ENCODE measurements at regions not wholly inside any gene's neighbourhood (a gene's known extent, or its start where the extent isn't known, plus 50 kb on each side); places are given as distances from the start of the nearest gene placed in this dataset.

DNA sequence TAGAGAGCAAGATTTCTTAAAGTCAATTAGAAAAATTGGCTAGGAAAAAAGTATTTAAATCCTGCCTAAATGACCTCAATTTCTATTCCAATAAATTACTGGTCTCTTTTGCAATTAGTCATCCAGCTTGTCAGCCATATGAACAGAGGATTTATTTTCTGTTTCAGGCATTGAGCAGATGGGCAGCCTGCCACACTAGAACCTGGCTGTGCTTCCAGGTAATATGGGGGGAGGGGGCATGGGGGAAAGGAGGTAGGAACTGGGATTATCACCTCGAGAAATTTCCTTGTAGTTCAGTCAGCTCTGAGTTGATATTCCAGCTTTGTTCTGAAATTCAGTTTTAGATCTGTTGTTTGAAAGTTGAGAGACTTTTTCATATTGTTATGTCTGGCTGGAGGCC lies 206.3 kb upstream of the LCORL start:
- no peak overlapping the region for H2BK5ac ChIP-seq (ENCODE audit: low read depth, low read length, poor library complexity)
- no peak overlapping the region for H4K91ac ChIP-seq (ENCODE audit: low read depth, low read length)
- no peak overlapping the region for H3K14ac ChIP-seq (ENCODE audit: low read length)
- no peak overlapping the region for H4K8ac ChIP-seq (ENCODE audit: low read depth, low read length)
- H3K4ac ChIP-seq (ENCODE audit: low read depth, low read length) = no peak overlapping the region
- no peak overlapping the region for H3K27ac ChIP-seq (ENCODE audit: low read depth, low read length)
- H3K4me2 ChIP-seq (ENCODE audit: low read length) = no peak overlapping the region
- no peaks in the 10 kb centered on the region for H3K79me1 ChIP-seq (ENCODE audit: low read length)
- no peaks in the 10 kb centered on the region for H3K4me1 ChIP-seq (ENCODE audit: control insufficient read depth in 1 of 2, insufficient read depth in 2 of 2, low read length in 2 of 2)
- no peak overlapping the region for H3K9ac ChIP-seq (ENCODE audit: low read length)
- H3K27me3 ChIP-seq (ENCODE audit: insufficient read depth, low read length) = no peaks in the 10 kb centered on the region
- no peak overlapping the region for H4K12ac ChIP-seq (ENCODE audit: low read depth, low read length)
- H3K23ac ChIP-seq (ENCODE audit: low read length) = no peak overlapping the region
- H2BK12ac ChIP-seq (ENCODE audit: low read length) = no peak overlapping the region
- H3K18ac ChIP-seq (ENCODE audit: low read length) = no peak overlapping the region
- no peak overlapping the region for H2BK120ac ChIP-seq (ENCODE audit: insufficient read depth, low read length, poor library complexity)
- H3K4me3 ChIP-seq (ENCODE audit: low read depth, low read length) = no peak overlapping the region
- no peak overlapping the region for H2AK5ac ChIP-seq (ENCODE audit: low read length)
- H2AFZ ChIP-seq (ENCODE audit: insufficient read depth, low read length, poor library complexity) = no peak overlapping the region
- DNase-seq = no peak
- no peaks in the 10 kb centered on the region for H3K79me2 ChIP-seq (ENCODE audit: control insufficient read depth, insufficient read depth, low read length, poor library complexity)
- no CpG with 5 or more reads among the region's 1 CpG for WGBS (ENCODE audit: extremely low coverage, insufficient coverage, insufficient read length)
- no peaks in the 10 kb centered on the region for H3K36me3 ChIP-seq (ENCODE audit: control insufficient read depth in 1 of 2, insufficient read depth in 2 of 2, low read length in 2 of 2)
- peaks cover 5% of the 10 kb centered on the region for H3K9me3 ChIP-seq (ENCODE audit: insufficient read depth, low read depth, low read length)

GRCh38 chr4:18214411-18215055 lies 193.0 kb upstream of the LCORL start:
- H3K4ac ChIP-seq (ENCODE audit: low read depth, low read length) = no peak overlapping the region
- no peaks in the 10 kb centered on the region for H3K27me3 ChIP-seq (ENCODE audit: insufficient read depth, low read length)
- no peak overlapping the region for H3K27ac ChIP-seq (ENCODE audit: low read depth, low read length)
- no peak overlapping the region for H4K91ac ChIP-seq (ENCODE audit: low read depth, low read length)
- H3K9ac ChIP-seq (ENCODE audit: low read length) = no peak overlapping the region
- no peak overlapping the region for H3K4me2 ChIP-seq (ENCODE audit: low read length)
- H2BK12ac ChIP-seq (ENCODE audit: low read length) = no peak overlapping the region
- H3K9me3 ChIP-seq (ENCODE audit: insufficient read depth, low read depth, low read length) = peaks cover 3% of the 10 kb centered on the region
- no peak overlapping the region for H3K18ac ChIP-seq (ENCODE audit: low read length)
- no peak overlapping the region for H4K8ac ChIP-seq (ENCODE audit: low read depth, low read length)
- no CpG with 5 or more reads among the region's 5 CpGs for WGBS (ENCODE audit: extremely low coverage, insufficient coverage, insufficient read length)
- no peak for DNase-seq
- no peak overlapping the region for H2AFZ ChIP-seq (ENCODE audit: insufficient read depth, low read length, poor library complexity)
- H2BK5ac ChIP-seq (ENCODE audit: low read depth, low read length, poor library complexity) = no peak overlapping the region
- no peak overlapping the region for H2BK120ac ChIP-seq (ENCODE audit: insufficient read depth, low read length, poor library complexity)
- no peak overlapping the region for H4K12ac ChIP-seq (ENCODE audit: low read depth, low read length)
- H3K14ac ChIP-seq (ENCODE audit: low read length) = no peak overlapping the region
- H3K4me3 ChIP-seq (ENCODE audit: low read depth, low read length) = no peak overlapping the region
- H3K79me2 ChIP-seq (ENCODE audit: control insufficient read depth, insufficient read depth, low read length, poor library complexity) = no peaks in the 10 kb centered on the region
- H3K36me3 ChIP-seq (ENCODE audit: control insufficient read depth in 1 of 2, insufficient read depth in 2 of 2, low read length in 2 of 2) = no peaks in the 10 kb centered on the region
- H2AK5ac ChIP-seq (ENCODE audit: low read length) = no peak overlapping the region
- no peaks in the 10 kb centered on the region for H3K79me1 ChIP-seq (ENCODE audit: low read length)
- no peak overlapping the region for H3K23ac ChIP-seq (ENCODE audit: low read length)
- no peaks in the 10 kb centered on the region for H3K4me1 ChIP-seq (ENCODE audit: control insufficient read depth in 1 of 2, insufficient read depth in 2 of 2, low read length in 2 of 2)

- no peaks in the 10 kb centered on the region for H3K79me2 ChIP-seq (ENCODE audit: control insufficient read depth, insufficient read depth, low read length, poor library complexity)
- no peak overlapping the region for H2BK5ac ChIP-seq (ENCODE audit: low read depth, low read length, poor library complexity)
- no peak overlapping the region for H3K4me2 ChIP-seq (ENCODE audit: low read length)
- no peak overlapping the region for H2BK12ac ChIP-seq (ENCODE audit: low read length)
- no peak overlapping the region for H4K91ac ChIP-seq (ENCODE audit: low read depth, low read length)
- no peak overlapping the region for H2AK5ac ChIP-seq (ENCODE audit: low read length)
- no peak overlapping the region for H3K18ac ChIP-seq (ENCODE audit: low read length)
- H3K14ac ChIP-seq (ENCODE audit: low read length) = no peak overlapping the region
- no peaks in the 10 kb centered on the region for H3K4me1 ChIP-seq (ENCODE audit: control insufficient read depth in 1 of 2, insufficient read depth in 2 of 2, low read length in 2 of 2)
- H3K27ac ChIP-seq (ENCODE audit: low read depth, low read length) = no peak overlapping the region
- no peak overlapping the region for H3K4me3 ChIP-seq (ENCODE audit: low read depth, low read length)
- peaks cover 3% of the 10 kb centered on the region for H3K9me3 ChIP-seq (ENCODE audit: insufficient read depth, low read depth, low read length)
- no peak overlapping the region for H3K9ac ChIP-seq (ENCODE audit: low read length)
- no peak for DNase-seq
- H3K36me3 ChIP-seq (ENCODE audit: control insufficient read depth in 1 of 2, insufficient read depth in 2 of 2, low read length in 2 of 2) = no peaks in the 10 kb centered on the region
- H3K79me1 ChIP-seq (ENCODE audit: low read length) = no peaks in the 10 kb centered on the region
- no peak overlapping the region for H3K23ac ChIP-seq (ENCODE audit: low read length)
- no peak overlapping the region for H4K12ac ChIP-seq (ENCODE audit: low read depth, low read length)
- WGBS (ENCODE audit: extremely low coverage, insufficient coverage, insufficient read length) = no CpG with 5 or more reads among the region's 3 CpGs
- H2AFZ ChIP-seq (ENCODE audit: insufficient read depth, low read length, poor library complexity) = no peak overlapping the region
- H4K8ac ChIP-seq (ENCODE audit: low read depth, low read length) = no peak overlapping the region
- no peaks in the 10 kb centered on the region for H3K27me3 ChIP-seq (ENCODE audit: insufficient read depth, low read length)
- H3K4ac ChIP-seq (ENCODE audit: low read depth, low read length) = no peak overlapping the region
- no peak overlapping the region for H2BK120ac ChIP-seq (ENCODE audit: insufficient read depth, low read length, poor library complexity)
Observed at GRCh38 chr4:18213576-18214198, 192.1 kb upstream of the LCORL start.

- Histone ChIP-seq H2BK12ac (ENCODE audit: low read length) (no peak overlapping the region), H2BK120ac (ENCODE audit: insufficient read depth, low read length, poor library complexity) (no peak overlapping the region), H3K14ac (ENCODE audit: low read length) (no peak overlapping the region), H3K4me1 (ENCODE audit: control insufficient read depth in 1 of 2, insufficient read depth in 2 of 2, low read length in 2 of 2) (no peaks in the 10 kb centered on the region), H2AFZ (ENCODE audit: insufficient read depth, low read length, poor library complexity) (no peak overlapping the region), H4K12ac (ENCODE audit: low read depth, low read length) (no peak overlapping the region), H3K79me1 (ENCODE audit: low read length) (no peaks in the 10 kb centered on the region), H3K79me2 (ENCODE audit: control insufficient read depth, insufficient read depth, low read length, poor library complexity) (no peaks in the 10 kb centered on the region), H3K27ac (ENCODE audit: low read depth, low read length) (no peak overlapping the region), H3K4ac (ENCODE audit: low read depth, low read length) (no peak overlapping the region), H3K27me3 (ENCODE audit: insufficient read depth, low read length) (no peaks in the 10 kb centered on the region), H2BK5ac (ENCODE audit: low read depth, low read length, poor library complexity) (no peak overlapping the region), H4K8ac (ENCODE audit: low read depth, low read length) (no peak overlapping the region), H2AK5ac (ENCODE audit: low read length) (no peak overlapping the region), H3K9me3 (ENCODE audit: insufficient read depth, low read depth, low read length) (peaks cover 3% of the 10 kb centered on the region), H3K4me2 (ENCODE audit: low read length) (no peak overlapping the region), H4K91ac (ENCODE audit: low read depth, low read length) (no peak overlapping the region), H3K4me3 (ENCODE audit: low read depth, low read length) (no peak overlapping the region), H3K9ac (ENCODE audit: low read length) (no peak overlapping the region), H3K23ac (ENCODE audit: low read length) (no peak overlapping the region), H3K36me3 (ENCODE audit: control insufficient read depth in 1 of 2, insufficient read depth in 2 of 2, low read length in 2 of 2) (no peaks in the 10 kb centered on the region), H3K18ac (ENCODE audit: low read length) (no peak overlapping the region)
- no peak for DNase-seq
Observed at GRCh38 chr4:18209448-18209847, 187.9 kb upstream of the LCORL start.
